SK-N-SH (cell line): ENCODE measurements at regions not wholly inside any gene's neighbourhood (a gene's known extent, or its start where the extent isn't known, plus 50 kb on each side); places are given as distances from the start of the nearest gene placed in this dataset.

Source experiments
- CTCF ChIA-PET: fragments of 300-600, 350-600 bp; formaldehyde crosslinking; extraction: SDS; loops from one replicate; lab custom pipeline; 2021; lab: Yijun Ruan, JAX
- POLR2A ChIA-PET: fragments of 350-600 bp; sonication (Branson Sonifier 250); formaldehyde crosslinking; extraction: SDS; loops from one replicate; lab custom pipeline; 2020; ENCODE audit warnings: antibody characterized with exemption, inconsistent platforms; lab: Yijun Ruan, JAX
- DNase-seq: peaks from one replicate; pipeline ENCODE4 v3.0.0; 2012
- H2AFZ ChIP-seq: fragments of 200-600 bp; sonication (generic); 2 replicates; pipeline ENCODE4 v1.8.1; 2016; ENCODE audit warnings: antibody characterized with exemption, mild to moderate bottlenecking, low read depth
- H3F3A ChIP-seq: fragments of 200-600 bp; sonication (generic); replicated peaks from 2 replicates; pipeline ENCODE3; 2016; ENCODE audit warnings: antibody characterized with exemption, mild to moderate bottlenecking; ENCODE audit not compliant: insufficient read depth
- H3K27ac ChIP-seq, 2 experiments: fragments of 200-500 bp in 1 of 2; fragments of 200-600 bp in 1 of 2; sonication (Bioruptor generic) in 1 of 2; sonication (generic), shearing (Covaris generic) in 1 of 2; 2 replicates each; pipeline versions ENCODE4 v1.5.1 to v1.6.1; 2014 to 2016; ENCODE audit warnings: low read depth in 2 of 2, inconsistent platforms in 1 of 2, low read length in 1 of 2, mild to moderate bottlenecking in 1 of 2, mixed read lengths in 1 of 2
- H3K27me3 ChIP-seq: fragments of 200-600 bp; sonication (generic), shearing (Covaris generic); 2 replicates; pipeline ENCODE4 v1.6.1; 2016; ENCODE audit warnings: mixed run types; ENCODE audit not compliant: insufficient read depth
- H3K36me3 ChIP-seq, 2 experiments: fragments of 200-500 bp in 1 of 2; fragments of 200-600 bp in 1 of 2; sonication (Bioruptor generic) in 1 of 2; sonication (generic) in 1 of 2; replicated peaks in 1 of 2; 2 replicates each; pipeline versions ENCODE3 to v1.5.1; 2014 to 2016; ENCODE audit warnings: low read length in 1 of 2, mild to moderate bottlenecking in 1 of 2; ENCODE audit not compliant: insufficient read depth in 2 of 2, control insufficient read depth in 1 of 2
- H3K4me1 ChIP-seq, 2 experiments: fragments of 200-500 bp in 1 of 2; fragments of 200-600 bp in 1 of 2; sonication (Bioruptor generic) in 1 of 2; sonication (generic), shearing (Covaris generic) in 1 of 2; 2 replicates each; pipeline versions ENCODE4 v1.5.1 to v1.6.1; 2014 to 2016; ENCODE audit warnings: low read depth in 1 of 2, low read length in 1 of 2, mixed run types in 1 of 2; ENCODE audit not compliant: insufficient read depth in 2 of 2, control insufficient read depth in 1 of 2
- H3K4me2 ChIP-seq: fragments of 200-600 bp; sonication (generic), shearing (Covaris generic); 2 replicates; pipeline ENCODE4 v1.6.1; 2017; ENCODE audit warnings: mixed run types
- H3K4me3 ChIP-seq, 2 experiments: fragments of 200-500 bp in 1 of 2; fragments of 200-600 bp in 1 of 2; sonication (Bioruptor generic) in 1 of 2; sonication (generic), shearing (Covaris generic) in 1 of 2; 2 replicates each; pipeline versions ENCODE4 v1.5.1 to v1.8.1; 2014 to 2016; ENCODE audit warnings: low read depth in 2 of 2, inconsistent platforms in 1 of 2, low read length in 1 of 2, mild to moderate bottlenecking in 1 of 2, mixed read lengths in 1 of 2, moderate library complexity in 1 of 2
- H3K79me2 ChIP-seq: fragments of 200-600 bp; sonication (generic); 2 replicates; pipeline ENCODE4 v1.8.1; 2017; ENCODE audit warnings: mild to moderate bottlenecking; ENCODE audit not compliant: insufficient read depth
- H3K9ac ChIP-seq: fragments of 200-600 bp; sonication (generic); 2 replicates; pipeline ENCODE4 v1.6.1; 2017; ENCODE audit warnings: mixed run types
- H3K9me2 ChIP-seq: fragments of 200-600 bp; sonication (generic); 2 replicates; pipeline ENCODE4 v1.6.1; 2017; ENCODE audit warnings: mixed run types
- H3K9me3 ChIP-seq: fragments of 200-600 bp; sonication (generic); 2 replicates; pipeline ENCODE4 v1.6.1; 2017; ENCODE audit warnings: mixed run types, mild to moderate bottlenecking, moderate library complexity
- H4K20me1 ChIP-seq: fragments of 200-600 bp; sonication (generic); 2 replicates; pipeline ENCODE4 v1.6.1; 2017; ENCODE audit warnings: mild to moderate bottlenecking, mixed run types; ENCODE audit not compliant: insufficient read depth
- CHD2 ChIP-seq: fragments of 150-350 bp; IDR thresholded peaks from 2 replicates; pipeline ENCODE4 v1.6.1; 2018; ENCODE audit warnings: low read length; ENCODE audit not compliant: partially characterized antibody
- ELF1 ChIP-seq: IDR thresholded peaks from 2 replicates; pipeline ENCODE4 v1.4.0; 2012
- EZH2phosphoT487 ChIP-seq: fragments of 200-600 bp; sonication (generic); IDR thresholded peaks from 2 replicates; pipeline ENCODE4 v1.6.1; 2017; ENCODE audit warnings: low read depth, mixed run types, mild to moderate bottlenecking, antibody characterized with exemption, moderate library complexity, borderline replicate concordance
- FOSL2 ChIP-seq: IDR thresholded peaks from 2 replicates; pipeline ENCODE4 v1.4.0; 2012; ENCODE audit warnings: low read depth, mild to moderate bottlenecking, moderate library complexity, borderline replicate concordance
- FOXM1 ChIP-seq: IDR thresholded peaks from 2 replicates; pipeline ENCODE4 v1.4.0; 2012; ENCODE audit warnings: low read depth, mild to moderate bottlenecking
- GATA2 ChIP-seq: sonication (generic); formaldehyde crosslinking; IDR thresholded peaks from 2 replicates; pipeline ENCODE4 v1.5.0; 2020; ENCODE audit warnings: mild to moderate bottlenecking, missing genetic modification reagents
- JUND ChIP-seq: IDR thresholded peaks from 2 replicates; pipeline ENCODE4 v1.4.0; 2012
- MXI1 ChIP-seq: IDR thresholded peaks from 2 replicates; pipeline ENCODE4 v1.6.1; 2012; ENCODE audit warnings: mild to moderate bottlenecking, low read depth, low read length, improper control_type of control experiment
- NFIC ChIP-seq: IDR thresholded peaks from 2 replicates; pipeline ENCODE4 v1.4.0; 2012; ENCODE audit warnings: borderline replicate concordance
- NRF1 ChIP-seq: IDR thresholded peaks from 2 replicates; pipeline ENCODE4 v1.6.1; 2012; ENCODE audit warnings: low read depth, mild to moderate bottlenecking, low read length
- PBX3 ChIP-seq: IDR thresholded peaks from 2 replicates; pipeline ENCODE4; 2012
- POLR2AphosphoS5 ChIP-seq: IDR thresholded peaks from 2 replicates; pipeline ENCODE4 v1.6.1; 2012; ENCODE audit warnings: low read depth, low read length
- RAD21 ChIP-seq: IDR thresholded peaks from 2 replicates; pipeline ENCODE4 v1.6.1; 2012; ENCODE audit warnings: mild to moderate bottlenecking, low read length
- RCOR1 ChIP-seq: fragments of 150-350 bp; IDR thresholded peaks from 2 replicates; pipeline ENCODE4 v1.6.1; 2017; ENCODE audit warnings: antibody characterized with exemption, low read length
- RFX5 ChIP-seq: IDR thresholded peaks from 2 replicates; pipeline ENCODE4 v1.6.1; 2012; ENCODE audit warnings: mild to moderate bottlenecking, improper control_type of control experiment, low read length
- SIN3A ChIP-seq: IDR thresholded peaks from 2 replicates; pipeline ENCODE4 v1.6.1; 2012; ENCODE audit warnings: low read depth, mild to moderate bottlenecking, low read length, moderate library complexity, borderline replicate concordance
- SMC3 ChIP-seq: IDR thresholded peaks from 2 replicates; pipeline ENCODE4 v1.6.1; 2012; ENCODE audit warnings: low read depth, low read length, improper control_type of control experiment
- TCF12 ChIP-seq: IDR thresholded peaks from 2 replicates; pipeline ENCODE4 v1.4.0; 2012
- TEAD4 ChIP-seq: IDR thresholded peaks from 2 replicates; pipeline ENCODE4 v1.4.0; 2012; ENCODE audit warnings: mild to moderate bottlenecking, borderline replicate concordance; ENCODE audit not compliant: insufficient read depth
- YY1 ChIP-seq: IDR thresholded peaks from 2 replicates; pipeline ENCODE4 v1.4.0; 2012; ENCODE audit warnings: low read depth, mild to moderate bottlenecking
- WGBS: methylation state at CpG from one replicate; pipeline ENCODE4 v1.1.6; 2017; ENCODE audit warnings: low lambda C conversion rate; 5-methylcytosine and 5-hydroxymethylcytosine counted together
- TF ChIP-seq, protein P1 (sequence below): fragments of 200-600 bp; sonication (generic); IDR thresholded peaks from 2 replicates; pipeline ENCODE4 v1.6.1; 2017; ENCODE audit warnings: antibody characterized with exemption, mild to moderate bottlenecking, moderate library complexity

- TF ChIP-seq ELF1, result no peak
Measured at GRCh38 chr13:87130423-87130822, 540.7 kb upstream of the SLITRK5 start (continued).

DNA sequence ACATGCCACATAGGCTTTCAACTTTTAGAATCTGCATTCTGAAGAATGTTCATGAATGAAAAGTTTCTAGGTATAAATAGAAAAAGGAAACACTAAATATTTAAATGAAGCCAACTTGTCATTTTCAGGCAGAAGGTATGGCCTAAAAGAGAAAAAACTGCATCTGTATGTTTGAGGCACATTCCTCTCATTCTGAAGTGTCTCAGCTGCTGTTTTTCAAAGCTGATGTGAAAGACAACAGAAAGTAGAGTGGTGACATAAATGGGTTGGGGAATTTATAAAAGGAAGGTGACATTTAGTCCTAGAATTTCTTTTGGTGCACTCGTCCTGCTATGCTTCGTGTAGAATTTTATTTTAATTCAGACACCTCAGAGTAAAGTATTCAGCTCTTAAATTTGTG, 539.6 kb upstream of the SLITRK5 start:
- Histone ChIP-seq H4K20me1 (no peaks in the 10 kb centered on the region), H3K9ac (no peak overlapping the region), H3K9me2 (no peaks in the 10 kb centered on the region), H3F3A (no peaks in the 10 kb centered on the region), H3K36me3 (no peaks in the 10 kb centered on the region), H2AFZ (no peak overlapping the region), H3K4me3 (no peak overlapping the region), H3K4me1 (no peaks in the 10 kb centered on the region), H3K79me2 (no peaks in the 10 kb centered on the region), H3K4me2 (no peak overlapping the region), H3K27ac (no peak overlapping the region), H3K27me3 (no peaks in the 10 kb centered on the region), H3K9me3 (no peaks in the 10 kb centered on the region)
- WGBS, result 11% methylated on average over 2 of the region's 2 CpGs
- DNase-seq, result no peak
- ChIA-PET POLR2A (no interaction called here), CTCF (no interaction called here)
- TF ChIP-seq RFX5 (no peak), NRF1 (no peak)

DNA sequence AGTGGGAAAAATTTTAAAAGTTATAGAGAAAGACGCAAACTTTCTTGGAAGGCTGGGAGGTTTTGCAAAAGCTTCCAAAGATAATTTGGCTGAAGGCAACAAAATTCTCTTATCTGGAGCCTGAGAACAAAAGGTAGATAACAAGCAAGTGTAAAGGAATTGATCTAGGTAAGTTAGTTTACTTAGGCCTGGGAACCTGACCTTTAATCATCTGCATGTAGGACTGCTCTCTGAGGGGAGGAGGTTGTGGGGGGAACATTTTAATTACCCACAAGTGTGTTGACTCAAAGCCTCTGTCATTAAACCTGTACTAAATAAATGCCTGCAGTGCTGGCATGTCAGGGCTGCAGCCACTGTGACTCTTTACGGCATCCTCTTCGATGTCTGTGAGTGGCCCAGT, 532.3 kb upstream of the SLITRK5 start:
- H3K27me3 ChIP-seq, result no peaks in the 10 kb centered on the region
- no peaks in the 10 kb centered on the region for H3K79me2 ChIP-seq
- H3K9ac ChIP-seq, result no peak overlapping the region
- H3K4me1 ChIP-seq, result no peaks in the 10 kb centered on the region
- no peak overlapping the region for H3K4me2 ChIP-seq
- 82% methylated on average over 1 of the region's 3 CpGs for WGBS
- TF ChIP-seq TEAD4 (no peak), EZH2phosphoT487 (no peak)
- H4K20me1 ChIP-seq, result no peaks in the 10 kb centered on the region
- DNase-seq, result no peak
- no peaks in the 10 kb centered on the region for H3K36me3 ChIP-seq
- no peak overlapping the region for H2AFZ ChIP-seq
- no peaks in the 10 kb centered on the region for H3K9me3 ChIP-seq
- H3K9me2 ChIP-seq, result no peaks in the 10 kb centered on the region
- H3K4me3 ChIP-seq, result no peak overlapping the region
- H3K27ac ChIP-seq, result no peak overlapping the region
- ChIA-PET POLR2A (no interaction called here), CTCF (no interaction called here)
- no peaks in the 10 kb centered on the region for H3F3A ChIP-seq

- TF ChIP-seq PBX3 (no peak), TCF12 (no peak), RCOR1 (no peak), YY1 (no peak), GATA2 (no peak), TEAD4 (no peak), JUND (no peak), NFIC (no peak), POLR2AphosphoS5 (no peak), FOXM1 (no peak), RFX5 (no peak), RAD21 (no peak), SMC3 (no peak), MXI1 (no peak), ELF1 (no peak), FOSL2 (no peak), SIN3A (no peak), CHD2 (no peak), EZH2phosphoT487 (no peak)
- TF ChIP-seq, protein P1, sequence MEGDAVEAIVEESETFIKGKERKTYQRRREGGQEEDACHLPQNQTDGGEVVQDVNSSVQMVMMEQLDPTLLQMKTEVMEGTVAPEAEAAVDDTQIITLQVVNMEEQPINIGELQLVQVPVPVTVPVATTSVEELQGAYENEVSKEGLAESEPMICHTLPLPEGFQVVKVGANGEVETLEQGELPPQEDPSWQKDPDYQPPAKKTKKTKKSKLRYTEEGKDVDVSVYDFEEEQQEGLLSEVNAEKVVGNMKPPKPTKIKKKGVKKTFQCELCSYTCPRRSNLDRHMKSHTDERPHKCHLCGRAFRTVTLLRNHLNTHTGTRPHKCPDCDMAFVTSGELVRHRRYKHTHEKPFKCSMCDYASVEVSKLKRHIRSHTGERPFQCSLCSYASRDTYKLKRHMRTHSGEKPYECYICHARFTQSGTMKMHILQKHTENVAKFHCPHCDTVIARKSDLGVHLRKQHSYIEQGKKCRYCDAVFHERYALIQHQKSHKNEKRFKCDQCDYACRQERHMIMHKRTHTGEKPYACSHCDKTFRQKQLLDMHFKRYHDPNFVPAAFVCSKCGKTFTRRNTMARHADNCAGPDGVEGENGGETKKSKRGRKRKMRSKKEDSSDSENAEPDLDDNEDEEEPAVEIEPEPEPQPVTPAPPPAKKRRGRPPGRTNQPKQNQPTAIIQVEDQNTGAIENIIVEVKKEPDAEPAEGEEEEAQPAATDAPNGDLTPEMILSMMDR, result no peak
- no peaks in the 10 kb centered on the region for H3K27me3 ChIP-seq
- ChIA-PET POLR2A (no interaction called here), CTCF (no interaction called here)
- H3K36me3 ChIP-seq, result no peaks in the 10 kb centered on the region
- no peak for DNase-seq
- H3K4me3 ChIP-seq, result no peak overlapping the region
- no peaks in the 10 kb centered on the region for H3K9me2 ChIP-seq
- no peak overlapping the region for H3K9ac ChIP-seq
- no peaks in the 10 kb centered on the region for H3K4me1 ChIP-seq
- no peaks in the 10 kb centered on the region for H3K79me2 ChIP-seq
- H2AFZ ChIP-seq, result no peak overlapping the region
- H3K9me3 ChIP-seq, result no peaks in the 10 kb centered on the region
- H4K20me1 ChIP-seq, result no peaks in the 10 kb centered on the region
- H3F3A ChIP-seq, result no peaks in the 10 kb centered on the region
- H3K4me2 ChIP-seq, result no peak overlapping the region
- H3K27ac ChIP-seq, result no peak overlapping the region
Measured at GRCh38 chr13:87147076-87147475, 524.1 kb upstream of the SLITRK5 start.
